Heart left ventricle (tissue), 16 donors: ENCODE measurements at regions not wholly inside any gene's neighbourhood (a gene's known extent, or its start where the extent isn't known, plus 50 kb on each side); places are given as distances from the start of the nearest gene placed in this dataset.

ENCODE experiments used
- ATAC-seq, 4 donors: fragments of 200-7000 bp; cut with Tn5 transposase; one replicate each; pipeline ENCODE4 v1.9.1; 2020 to 2022; ENCODE audit warnings: moderate library complexity in 4 of 4, mild to moderate bottlenecking in 3 of 4, moderate number of reproducible peaks in 1 of 4
- DNase-seq, 5 donors: peaks; one replicate each; pipeline ENCODE4 v3.0.0-alpha.2; 2020
- H3K27ac ChIP-seq, 12 donors: fragments of 200-600 bp; sonication (generic) in 4 of 12; one replicate each; pipeline versions ENCODE4 v1.5.0 to v1.8.0; 2016 to 2022; ENCODE audit warnings: mild to moderate bottlenecking in 2 of 12
- H3K27me3 ChIP-seq, 9 donors: fragments of 200-600 bp; sonication (generic) in 2 of 9; one replicate each; pipeline versions ENCODE4 v1.5.1 to v1.8.0; 2016 to 2022; ENCODE audit warnings: mild to moderate bottlenecking in 3 of 9
- H3K36me3 ChIP-seq, 9 donors: fragments of 200-600 bp; sonication (generic) in 2 of 9; one replicate each; pipeline versions ENCODE4 v1.5.0 to v1.8.0; 2018 to 2022; ENCODE audit warnings: mild to moderate bottlenecking in 2 of 9
- H3K4me1 ChIP-seq, 12 donors: fragments of 200-600 bp; sonication (generic) in 4 of 12; one replicate each; pipeline versions ENCODE4 v1.5.0 to v1.8.0; 2016 to 2022; ENCODE audit warnings: mild to moderate bottlenecking in 3 of 12
- H3K4me3 ChIP-seq, 12 donors: fragments of 200-600 bp; sonication (generic) in 4 of 12; one replicate each; pipeline versions ENCODE4 v1.5.0 to v1.8.0; 2017 to 2022; ENCODE audit warnings: mild to moderate bottlenecking in 9 of 12, moderate library complexity in 4 of 12
- H3K9me3 ChIP-seq, 12 donors: fragments of 200-600 bp; sonication (generic) in 4 of 12; one replicate each; pipeline versions ENCODE4 v1.5.0 to v1.8.0; 2016 to 2022; ENCODE audit warnings: mild to moderate bottlenecking in 1 of 12
- CTCF ChIP-seq, 12 donors: fragments of 200-600 bp; sonication (generic) in 4 of 12; IDR thresholded peaks; one replicate each; pipeline versions ENCODE4 v1.5.0 to v1.8.0; 2018 to 2022; ENCODE audit warnings: antibody characterized with exemption in 12 of 12, mild to moderate bottlenecking in 5 of 12
- POLR2A ChIP-seq, 2 donors: fragments of 450-650 bp; IDR thresholded peaks; one replicate each; pipeline ENCODE4 v1.6.1; 2017; ENCODE audit warnings: antibody characterized with exemption in 2 of 2, mild to moderate bottlenecking in 2 of 2, moderate library complexity in 2 of 2
- WGBS, 4 donors: extraction: QIAGEN DNeasy Blood & Tissue Kit in 2 of 4; methylation state at CpG; one replicate each; pipeline versions ENCODE4 v1.1.5 to v1.1.7; 2013 to 2018; 5-methylcytosine and 5-hydroxymethylcytosine counted together
- intact Hi-C, 10 donors: fragments of 100-400 bp; cut with DNase I; formaldehyde crosslinking; loops; one replicate each; pipeline versions ENCODE4 v1.11.1 to v1.14.2; 2022
- donor health status: ischemic (EF 13 %, LVEDD 7.1; RV severe dilation, severe dysfunction).
- donor health status: healthy with polysubstance abuse.
- donor health status: DM: no; HTN: yes; CAD: no.
- donor health status: DM: no; HTN: no; CAD: no.
- donor health status: ischemic (EF 25% LVEDD 6.9; RV normal size, moderate dysfunction).
- donor health status: ischemic (EF 25% LVEDD 5.7; RV mildly dilated, moderate dysfunction).
- donor health status: healthy.
- donor health status: DM: yes; HTN: yes; CAD: no.
- donor health status: ischemic (EF 35%, LVEDD 5.7; RV mildly dilated, moderate dysfunction).
- donor health status: nonischemic (EF 11% LVEDD 7.7; RV severe dilation, severe dysfunction).
- donor health status: DM: yes; HTN: yes; CAD: no.
- donor health status: PGD.
- donor health status: ischemic (EF 29% LVEDD 5.4; RV normal size, mild dysfunction).
- donor health status: nonischemic (EF 23%, LVEDD 6.1; RV moderate dilation, normal function).

GRCh38 chr14:104289507-104289906, 151.1 kb downstream of the KIF26A start:
- Histone ChIP-seq H3K4me3 (no peak overlapping the region), H3K27me3 (peaks cover 0 to 35% (median 16%) of the 10 kb centered on the region in 9 donors), H3K9me3 (no peaks in the 10 kb centered on the region), H3K4me1 (no peaks in the 10 kb centered on the region), H3K27ac (no peak overlapping the region), H3K36me3 (no peaks in the 10 kb centered on the region)
- ATAC-seq (no peak), DNase-seq (peak in 1 of 5 donors; percentile 17)
- TF ChIP-seq POLR2A (IDR thresholded peaks at IDR 0.05) = no peak
- TF ChIP-seq CTCF (IDR thresholded peaks at IDR 0.05) = no peak
- intact Hi-C loops = no loop called here
- WGBS, 4 donors = 17 to 54% (median 52%) methylated on average over 1 to 3 of the region's 3 CpGs

GRCh38 chr14:104290058-104290667, 151.8 kb downstream of the KIF26A start:
- Histone ChIP-seq H3K4me1 (no peaks in the 10 kb centered on the region), H3K36me3 (no peaks in the 10 kb centered on the region), H3K27ac (no peak overlapping the region), H3K9me3 (no peaks in the 10 kb centered on the region), H3K4me3 (no peak overlapping the region), H3K27me3 (peaks cover 0 to 38% (median 16%) of the 10 kb centered on the region in 9 donors)
- 66 to 76% (median 70%) methylated on average over 14 of the region's 14 CpGs for WGBS, 4 donors
- intact Hi-C loops = loop anchor here in 2 of 10 donors (5.0 to 10.0 kb wide), 2 partner anchors 145 to 153 kb away; partner anchors contain the start of gene KIF26A (in 1 of the 2)
- ATAC-seq (no peak), DNase-seq (peak in 3 of 5 donors; percentile 4 to 18 (median 9))
- no peak for TF ChIP-seq POLR2A (IDR thresholded peaks at IDR 0.05)
- no peak for TF ChIP-seq CTCF (IDR thresholded peaks at IDR 0.05)

- H3K4me3 ChIP-seq = no peak overlapping the region
- no peak for ATAC-seq
- peaks cover 0 to 40% (median 16%) of the 10 kb centered on the region in 9 donors for H3K27me3 ChIP-seq
- no peaks in the 10 kb centered on the region for H3K4me1 ChIP-seq
- H3K9me3 ChIP-seq = no peaks in the 10 kb centered on the region
- peak in 2 of 5 donors; percentile 12 to 31 for DNase-seq
- no peak overlapping the region for H3K27ac ChIP-seq
- H3K36me3 ChIP-seq = no peaks in the 10 kb centered on the region
- TF ChIP-seq CTCF (IDR thresholded peaks at IDR 0.05) (no peak), POLR2A (IDR thresholded peaks at IDR 0.05) (no peak)
- intact Hi-C loops = loop anchor here in 2 of 10 donors (5.0 to 10.0 kb wide), 2 partner anchors 146 to 153 kb away; partner anchors contain the start of gene KIF26A (in 1 of the 2)
- 79 to 85% (median 79%) methylated on average over 8 to 9 of the region's 9 CpGs for WGBS, 4 donors
These were observed 152.4 kb downstream of the KIF26A start for GRCh38 chr14:104290756-104291122.

- Histone ChIP-seq H3K4me3 (no peak overlapping the region), H3K27ac (no peak overlapping the region), H3K9me3 (no peaks in the 10 kb centered on the region), H3K4me1 (no peaks in the 10 kb centered on the region), H3K36me3 (no peaks in the 10 kb centered on the region), H3K27me3 (peaks cover 0 to 40% (median 16%) of the 10 kb centered on the region in 9 donors)
- intact Hi-C loops = loop anchor here in 2 of 10 donors (5.0 to 10.0 kb wide), 2 partner anchors 147 to 154 kb away; partner anchors contain the start of gene KIF26A (in 1 of the 2)
- ATAC-seq (no peak), DNase-seq (peak in 3 of 5 donors; percentile 11 to 57 (median 17))
- 44 to 56% (median 47%) methylated on average over 13 to 25 of the region's 25 CpGs for WGBS, 4 donors
- TF ChIP-seq CTCF (IDR thresholded peaks at IDR 0.05) = no peak
- no peak for TF ChIP-seq POLR2A (IDR thresholded peaks at IDR 0.05)
These were observed 153.0 kb downstream of the KIF26A start for GRCh38 chr14:104291123-104292000.
